GM18519 (cell line): ENCODE measurements at regions not wholly inside any gene's neighbourhood (a gene's known extent, or its start where the extent isn't known, plus 50 kb on each side); places are given as distances from the start of the nearest gene placed in this dataset.

Experiments
- ATAC-seq: cut with Tn5 transposase; IDR thresholded peaks from one replicate; pipeline ENCODE4 v1.9.1; 2021; ENCODE audit warnings: mild to moderate bottlenecking, moderate library complexity; ENCODE audit not compliant: unreplicated experiment, low FRiP score

DNA sequence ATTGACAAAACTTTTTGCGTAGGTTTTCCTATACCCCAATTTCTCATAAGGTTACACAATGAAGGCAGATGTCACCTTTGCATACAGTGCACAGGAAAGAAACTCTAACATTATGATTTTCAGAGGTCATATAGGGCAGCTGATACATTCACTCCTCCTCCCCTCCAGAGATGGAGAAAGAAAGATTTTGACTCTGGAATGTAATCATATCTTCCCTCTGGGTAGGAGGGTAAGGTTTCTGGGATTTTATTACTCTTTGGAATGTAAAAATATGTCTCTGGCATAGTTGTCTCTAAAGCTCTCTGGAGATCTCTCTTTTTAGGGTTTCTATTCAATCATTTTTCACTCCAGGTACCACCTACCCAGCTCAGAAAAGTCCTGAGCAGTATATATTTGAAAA is 398.3 kb downstream of the GPD2 start:
- no peak for ATAC-seq

DNA sequence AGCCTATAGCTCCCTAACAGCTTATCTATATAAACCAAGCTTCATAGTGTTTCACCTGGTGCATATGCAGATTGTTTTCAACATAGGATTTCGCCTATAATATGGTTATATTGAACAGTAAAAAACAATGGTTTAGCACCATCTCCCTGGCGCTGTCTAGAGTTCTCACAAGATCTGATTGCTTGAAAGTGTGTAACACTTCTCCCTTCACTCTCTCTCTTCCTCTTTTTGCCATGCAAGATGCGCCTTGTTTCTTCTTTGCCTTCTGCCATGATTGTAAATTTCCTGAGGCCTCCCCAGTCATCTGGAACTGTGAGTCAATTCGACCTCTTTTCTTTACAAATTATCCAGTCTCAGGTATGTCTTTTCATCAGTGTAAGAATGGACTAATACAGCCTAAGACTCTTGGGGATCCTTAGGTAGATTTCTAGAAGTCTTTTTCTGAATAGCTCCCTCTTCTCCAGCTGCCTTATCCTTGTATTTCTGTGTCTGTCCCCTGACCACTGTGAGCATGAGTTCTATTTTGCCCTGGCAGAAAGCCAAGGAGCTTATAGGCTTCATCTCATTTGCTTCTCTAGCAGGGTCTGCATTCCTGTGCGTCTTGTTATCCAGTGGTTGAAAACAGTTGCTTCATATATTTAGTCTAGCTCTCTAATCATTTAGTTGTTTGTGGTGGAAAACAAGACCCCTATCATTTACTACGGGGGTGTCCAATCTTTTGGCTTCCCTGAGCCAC is 401.6 kb downstream of the GPD2 start:
- ATAC-seq, result no peak

DNA sequence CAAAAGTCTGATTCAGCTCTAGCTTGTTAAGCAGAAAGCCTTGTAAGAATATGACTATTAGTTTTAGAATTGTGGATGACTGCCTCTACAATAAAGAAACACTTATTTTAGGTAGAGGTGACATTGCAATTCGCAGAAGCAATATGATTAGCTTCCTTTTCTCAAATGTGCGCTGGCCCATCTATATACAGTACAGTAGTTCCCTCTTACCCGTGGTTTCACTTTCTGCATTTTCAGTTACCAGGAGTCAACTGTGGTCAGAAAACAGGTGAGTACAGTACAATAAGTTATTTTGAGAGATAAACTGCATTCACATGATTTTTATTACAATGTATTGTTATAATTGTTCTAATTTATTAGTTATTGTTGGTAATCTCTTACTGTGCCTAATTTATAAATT is 405.1 kb downstream of the GPD2 start:
- ATAC-seq, result peak; percentile 85

DNA sequence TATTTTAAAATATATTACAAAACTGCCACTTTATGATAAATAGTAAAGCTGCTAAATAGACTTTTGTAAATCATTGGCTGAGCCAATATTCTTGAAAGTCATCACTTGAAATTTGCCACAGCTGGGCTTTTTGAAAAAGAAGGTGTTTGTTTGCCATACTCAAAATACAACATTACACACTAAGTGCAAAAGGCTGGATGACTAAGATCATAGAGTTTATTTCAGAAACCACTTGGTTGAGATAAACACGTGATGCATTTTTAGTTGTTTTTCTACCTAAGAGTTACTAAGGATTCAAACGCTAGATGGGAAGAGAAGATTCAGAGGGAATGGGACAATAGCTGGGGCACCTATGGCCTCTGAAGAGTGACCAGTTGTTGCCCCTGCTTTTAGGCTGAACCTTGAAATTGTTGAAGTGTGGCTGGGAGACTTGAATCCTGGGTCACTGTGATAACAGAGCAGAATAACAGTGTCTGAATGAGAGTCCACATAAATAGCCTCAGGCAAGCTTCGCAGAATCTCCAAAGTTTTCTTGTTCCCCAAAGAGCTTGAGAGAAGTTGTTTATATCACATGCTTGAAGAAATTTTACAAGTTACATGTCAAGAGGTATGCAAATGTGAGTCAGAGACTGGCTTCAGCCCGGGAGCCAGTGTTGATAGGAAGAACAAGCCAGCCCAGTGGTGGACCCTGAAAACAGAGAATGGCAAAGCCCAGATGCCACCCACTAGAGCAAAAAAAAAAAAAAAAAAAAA is 409.8 kb downstream of the GPD2 start:
- ATAC-seq, result no peak

DNA sequence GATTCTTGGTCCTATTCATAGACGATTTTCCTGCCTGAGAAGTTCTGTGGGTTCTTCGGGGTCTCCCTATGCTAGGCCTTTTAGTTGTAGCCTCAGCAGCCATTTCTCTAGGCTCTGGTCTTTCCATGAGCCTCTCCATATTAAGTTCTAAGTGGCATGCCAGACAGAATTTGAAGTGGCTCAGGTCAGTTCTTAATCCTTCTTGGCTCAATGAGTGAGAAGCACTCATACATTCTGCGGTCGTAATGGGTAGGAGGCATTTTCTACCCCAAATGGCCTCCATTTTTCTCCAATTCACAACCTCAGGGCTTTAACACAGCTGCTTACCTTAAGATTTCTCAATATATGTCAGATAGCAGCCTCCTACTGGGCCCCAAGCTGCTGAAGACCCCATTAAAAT is 405.3 kb upstream of the GALNT5 start:
- ATAC-seq, result no peak

DNA sequence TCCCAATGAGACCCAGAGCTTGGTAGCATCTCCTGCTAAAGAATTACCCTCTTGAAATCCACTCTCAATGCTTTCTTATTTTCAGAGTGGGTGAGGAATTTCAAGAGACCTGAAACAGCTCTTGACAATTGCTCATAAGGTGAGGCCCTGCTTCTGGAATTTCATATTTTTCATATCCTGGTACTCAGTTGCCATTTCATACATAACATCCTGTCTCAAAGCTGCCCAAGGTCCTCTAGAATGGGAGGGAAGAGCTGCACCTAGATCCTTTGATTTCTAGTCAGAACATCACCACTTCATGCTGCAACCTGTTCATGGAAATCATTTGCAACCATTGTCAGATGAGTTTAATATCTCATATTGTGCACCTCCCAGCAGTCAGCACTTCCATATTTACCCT is 404.8 kb upstream of the GALNT5 start:
- ATAC-seq, result no peak

DNA sequence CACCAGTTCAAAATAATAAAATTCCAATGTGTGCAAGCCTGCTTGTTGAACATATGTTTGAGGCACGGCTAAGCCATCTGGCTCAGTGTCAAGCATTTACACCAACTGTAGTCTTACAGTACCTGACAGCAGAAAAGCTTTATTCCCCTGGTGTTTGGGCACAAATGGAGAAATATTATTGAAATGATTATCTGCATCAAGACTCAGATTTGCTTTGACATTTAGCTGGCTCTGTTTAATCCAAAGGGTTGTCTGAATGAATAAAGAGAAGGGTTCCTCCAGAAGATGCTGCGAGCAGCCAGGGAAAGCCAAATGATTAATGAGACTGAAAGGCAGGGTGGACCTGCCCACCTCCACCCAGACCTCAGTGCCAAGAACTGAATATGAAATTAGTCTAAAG is 393.2 kb upstream of the GALNT5 start:
- no peak for ATAC-seq

DNA sequence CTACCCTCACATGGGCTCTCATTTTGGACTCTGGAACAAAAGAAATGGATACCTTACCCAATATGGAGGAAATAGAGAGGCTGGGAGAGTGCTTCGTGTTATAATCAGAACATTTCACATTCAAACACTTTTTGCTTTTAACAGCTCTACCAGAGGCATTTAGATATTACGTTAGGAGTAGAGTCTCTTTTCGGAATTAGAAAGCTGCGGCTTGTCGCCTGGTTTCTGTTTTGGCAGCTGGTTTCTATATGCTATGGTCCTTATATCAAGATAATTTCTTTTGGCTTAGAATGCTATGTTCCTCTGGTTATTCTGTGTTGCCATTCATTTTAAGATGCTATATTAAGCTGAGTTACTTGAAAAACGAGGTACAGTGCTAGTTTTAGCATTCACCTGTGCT is 392.8 kb upstream of the GALNT5 start:
- ATAC-seq, result no peak

DNA sequence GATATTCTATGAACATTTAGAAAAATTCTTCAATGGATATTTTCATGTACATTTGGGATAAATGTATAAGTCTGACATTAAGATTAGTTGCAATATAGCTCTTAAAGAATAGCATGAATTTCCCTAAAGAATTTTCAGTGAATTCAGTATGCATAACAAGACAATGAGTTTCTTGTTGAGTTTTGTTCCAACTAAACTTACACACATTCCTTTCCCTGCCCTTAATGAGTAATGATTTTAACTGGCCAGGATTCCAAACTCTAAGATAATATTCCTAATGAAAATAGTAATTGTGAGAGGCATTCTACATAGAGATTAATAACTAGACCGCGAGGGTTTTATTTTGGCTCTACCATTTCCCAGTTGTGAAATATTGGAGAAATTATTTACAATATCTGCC is 390.3 kb upstream of the GALNT5 start:
- ATAC-seq, result no peak

DNA sequence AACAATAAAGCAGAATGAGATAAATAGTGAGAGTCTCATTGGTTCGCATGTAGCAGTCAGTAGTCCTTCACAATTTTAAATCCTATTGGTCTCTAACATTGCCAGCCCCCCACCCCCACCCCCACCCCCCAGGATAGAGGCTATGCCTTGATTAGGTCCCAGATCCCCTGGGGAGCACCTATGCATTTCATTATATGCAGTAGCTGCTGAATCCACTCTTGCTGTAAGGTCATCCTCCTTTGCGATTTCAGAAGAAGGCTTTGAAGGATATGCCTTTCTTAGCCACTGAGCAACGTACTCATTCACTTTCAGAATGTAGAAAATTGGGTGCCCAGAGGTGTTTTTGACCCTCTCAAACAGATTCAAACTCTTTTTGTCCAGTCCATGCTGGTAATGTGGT is 382.8 kb upstream of the GALNT5 start:
- ATAC-seq, result no peak

DNA sequence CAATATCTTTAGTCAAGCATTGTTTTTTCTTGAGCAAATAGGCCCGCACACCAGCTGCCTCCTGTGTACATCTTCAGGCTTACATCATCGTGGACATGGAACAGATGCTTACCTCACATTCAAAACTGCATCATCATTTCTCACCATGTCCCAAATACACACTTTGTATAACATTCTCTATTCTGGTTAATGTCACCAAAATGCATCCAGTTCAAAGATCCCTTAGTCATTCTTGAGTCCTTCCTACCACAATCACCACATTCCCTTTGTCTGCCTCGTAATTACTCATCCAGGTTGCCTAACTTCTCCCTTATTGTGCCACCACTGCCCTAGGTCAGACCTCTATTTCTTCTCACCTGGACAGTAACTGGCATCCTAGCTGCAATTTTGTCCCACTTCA is 373.7 kb upstream of the GALNT5 start:
- no peak for ATAC-seq

DNA sequence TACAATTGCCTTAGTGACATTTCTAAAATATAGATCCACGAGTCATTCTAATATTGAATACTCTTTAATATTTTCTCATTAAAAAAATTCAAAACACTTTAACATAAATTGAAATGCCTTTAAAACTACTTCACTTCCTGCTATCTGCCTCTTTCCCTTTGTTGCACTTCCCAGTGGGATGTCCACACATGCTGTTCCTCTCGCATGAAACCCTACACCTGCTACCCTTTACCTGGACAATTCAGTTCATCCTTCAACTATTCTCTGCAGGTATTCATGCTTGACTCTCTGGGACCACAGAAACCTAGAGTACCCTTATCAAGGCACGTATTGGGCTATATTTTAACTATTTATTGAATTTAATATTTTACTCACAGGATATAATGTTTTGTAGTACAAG is 373.3 kb upstream of the GALNT5 start:
- ATAC-seq, result no peak

DNA sequence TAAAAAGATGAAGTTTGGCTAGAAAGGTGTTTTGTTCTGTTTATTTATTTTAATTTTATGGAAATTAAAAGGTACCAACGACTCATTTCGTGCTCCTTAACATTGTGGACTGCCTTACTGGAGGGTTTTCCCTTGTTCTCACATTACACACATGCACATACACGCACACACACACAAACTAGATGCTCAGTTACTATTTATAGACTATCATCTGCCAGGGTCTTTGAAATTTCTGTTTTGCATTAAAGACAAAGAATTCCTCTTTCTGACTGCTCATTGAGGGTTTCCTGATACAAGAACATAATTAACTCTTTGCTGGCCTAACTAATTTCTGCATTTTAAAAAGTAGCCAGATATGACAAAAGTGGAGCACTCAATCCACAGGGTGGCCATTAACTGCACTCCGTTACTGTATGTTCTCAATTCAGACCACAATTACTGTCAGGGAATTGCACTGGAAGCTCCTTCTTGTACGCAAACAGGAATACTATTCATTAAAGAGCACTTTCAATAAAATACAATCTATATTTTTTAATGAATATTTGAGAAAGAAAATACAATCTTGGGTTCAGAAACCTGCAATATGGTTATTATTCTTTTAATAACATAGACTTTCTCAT is 366.9 kb upstream of the GALNT5 start:
- ATAC-seq, result no peak

DNA sequence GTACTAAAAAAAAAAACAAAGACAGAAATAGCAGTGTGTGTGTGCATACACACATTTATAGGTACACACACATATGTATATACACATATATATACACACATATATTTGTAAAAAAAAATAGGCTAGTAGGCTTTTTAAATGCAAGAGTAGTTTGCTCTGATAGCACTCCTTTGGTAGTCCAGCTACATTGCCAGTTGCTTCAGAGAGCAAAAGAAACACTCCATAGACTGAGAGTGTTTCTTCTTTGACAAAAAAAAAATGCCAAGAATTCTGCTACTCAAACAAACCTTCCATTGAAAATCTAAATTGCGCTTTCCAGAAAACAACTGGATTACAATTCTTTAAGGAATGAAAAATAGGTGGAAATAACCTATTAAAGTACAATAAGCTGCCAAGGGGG is 365.9 kb upstream of the GALNT5 start:
- ATAC-seq, result no peak

DNA sequence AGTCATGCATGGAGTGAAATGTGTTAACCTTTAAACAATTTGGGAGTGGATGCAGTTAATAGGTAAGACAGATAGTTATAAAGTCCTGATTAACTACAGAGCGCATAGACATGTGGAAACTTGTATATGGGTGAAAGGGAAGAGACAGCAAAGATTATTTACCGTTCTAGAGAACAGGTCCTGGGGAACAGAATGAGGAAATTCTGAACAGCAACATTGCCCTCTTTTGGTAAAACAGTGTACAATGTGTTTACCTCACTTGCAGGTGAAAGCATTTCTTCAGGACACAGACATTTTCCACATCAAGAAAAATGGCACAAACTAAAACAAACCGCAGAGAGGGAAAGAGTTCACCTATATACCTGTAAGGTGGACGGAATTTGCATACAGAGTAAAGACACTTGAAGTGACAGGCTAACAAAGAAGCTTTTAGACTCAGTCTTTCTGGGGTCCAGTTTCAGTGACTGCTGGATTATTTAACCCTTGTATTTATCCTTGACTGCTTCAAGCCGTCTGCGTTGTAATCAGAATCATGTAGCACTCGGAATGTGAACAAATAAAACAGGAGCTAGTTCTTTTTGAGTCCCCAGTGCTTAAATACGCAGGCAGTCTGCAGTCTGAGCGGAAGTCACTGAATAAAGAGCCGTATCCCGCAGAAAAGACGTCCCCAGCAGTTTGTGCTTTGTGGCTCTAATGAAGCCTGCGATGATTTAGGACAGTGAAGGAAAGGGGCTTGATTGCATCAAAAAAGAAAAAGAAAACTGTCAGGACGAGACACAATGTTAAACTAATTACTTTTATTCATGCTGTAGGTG is 364.8 kb upstream of the GALNT5 start:
- ATAC-seq, result peak; percentile 29

DNA sequence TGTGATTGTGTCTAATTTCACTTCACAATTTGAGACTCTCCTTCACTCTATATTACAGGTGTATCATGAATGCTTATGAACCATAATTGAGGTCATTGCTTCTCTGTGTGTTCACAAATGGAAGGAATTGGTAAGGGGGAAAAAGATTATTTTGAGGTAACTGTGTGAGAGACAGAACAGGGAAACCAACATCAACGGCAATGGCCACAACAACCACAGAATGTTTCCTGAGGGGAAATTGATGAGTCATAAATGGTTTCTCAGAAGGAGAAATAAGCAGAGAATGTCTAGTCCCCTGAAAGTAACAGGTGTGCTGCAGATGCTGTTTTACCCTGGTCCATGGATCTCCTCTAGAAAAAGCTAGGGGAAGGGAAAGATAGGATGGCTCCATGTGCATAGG is 361.2 kb upstream of the GALNT5 start:
- ATAC-seq, result peak; percentile 98

DNA sequence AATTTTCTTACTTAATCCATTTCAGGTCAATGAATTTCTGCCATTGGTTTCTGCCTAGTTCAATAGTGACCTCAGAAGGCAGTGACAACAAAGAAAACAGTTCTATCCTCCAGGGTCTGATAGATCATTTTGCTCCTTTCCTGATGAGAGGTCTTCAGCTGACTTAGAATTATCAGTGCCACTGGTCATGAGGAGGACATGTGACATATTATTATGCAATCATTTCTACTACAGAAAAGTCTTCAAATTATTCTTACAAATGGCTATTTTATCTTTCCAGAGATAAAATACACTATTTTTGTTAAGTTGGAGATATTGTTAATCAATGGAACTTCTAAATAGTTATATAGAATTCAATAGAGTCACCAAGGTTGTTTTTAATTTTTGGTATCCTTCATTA is 360.0 kb upstream of the GALNT5 start:
- no peak for ATAC-seq

DNA sequence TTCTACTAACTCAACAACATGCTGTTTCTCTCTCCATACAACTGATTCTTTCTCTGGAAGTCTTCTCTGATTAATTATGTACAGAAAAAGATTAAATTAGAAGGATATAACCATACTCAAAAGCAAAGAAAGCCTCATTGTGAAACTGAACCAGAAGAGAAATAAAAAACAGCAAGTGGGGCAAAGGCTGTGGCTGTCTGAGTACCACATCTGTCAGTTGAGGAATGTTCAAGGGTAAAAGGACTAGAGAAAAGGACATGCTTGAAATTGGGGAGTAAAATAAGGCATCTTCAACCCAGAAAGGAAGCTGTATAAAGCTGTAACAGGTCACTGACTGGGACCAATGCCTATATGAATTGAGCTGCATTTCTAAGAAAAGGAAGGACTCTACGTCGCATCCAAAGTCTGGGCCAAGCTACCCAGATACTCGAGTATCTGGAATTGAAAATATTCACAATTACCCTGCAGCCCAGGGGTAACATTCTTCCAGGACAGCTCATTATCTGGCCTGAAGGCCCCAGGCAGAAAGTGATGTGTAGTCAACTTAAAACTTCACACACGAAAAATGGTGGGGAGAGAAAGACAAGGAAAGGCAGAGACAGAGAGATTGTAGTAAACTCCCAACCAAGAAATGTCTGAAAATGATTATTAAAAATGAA is 356.0 kb upstream of the GALNT5 start:
- ATAC-seq, result no peak

DNA sequence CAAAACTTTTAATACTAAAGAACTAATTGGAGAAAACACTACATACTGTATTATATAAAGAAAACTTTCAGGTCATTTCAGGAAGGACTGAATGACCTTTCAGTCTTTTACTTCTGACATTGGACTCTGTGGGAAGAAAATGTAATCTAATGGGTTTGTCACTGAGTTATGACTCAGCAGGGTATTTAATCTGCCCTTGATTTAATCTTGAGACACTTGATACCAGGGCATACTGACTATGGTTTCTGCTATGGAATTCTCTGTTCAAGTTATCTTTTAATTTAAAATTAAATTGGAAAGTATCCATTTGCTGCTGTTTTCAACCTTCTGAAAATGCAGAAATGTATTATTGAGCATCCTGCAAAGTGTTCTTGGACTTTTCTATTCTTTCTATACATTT is 354.2 kb upstream of the GALNT5 start:
- no peak for ATAC-seq

DNA sequence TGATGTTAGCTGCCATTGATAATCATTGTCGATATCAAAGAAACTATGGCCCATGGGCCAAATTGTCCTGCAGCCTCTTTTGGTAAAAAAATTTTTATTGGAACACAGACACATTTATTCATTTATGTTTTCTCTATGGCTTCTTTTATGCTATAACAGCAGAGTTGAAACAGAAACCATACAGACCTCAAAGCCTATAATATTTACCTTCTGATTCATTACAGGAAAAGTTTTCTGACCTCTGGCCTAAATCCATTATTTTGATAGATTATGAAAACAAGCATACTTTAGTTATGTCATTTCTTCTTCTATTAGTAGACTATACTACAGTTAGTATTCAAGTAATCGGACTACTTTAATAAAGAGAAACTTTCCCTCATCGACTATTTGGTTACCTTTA is 349.7 kb upstream of the GALNT5 start:
- peak; percentile 39 for ATAC-seq
